KOPT-K1 (cell line): ENCODE measurements at regions not wholly inside any gene's neighbourhood (a gene's known extent, or its start where the extent isn't known, plus 50 kb on each side); places are given as distances from the start of the nearest gene placed in this dataset.
"Not testable (repeated sequence)": the region's sequence is repeated elsewhere in the genome, so short reads cannot be mapped to it uniquely, and the experiment has no call there.

ENCODE experiments used
- H3K27ac ChIP-seq: fragments of 200-600 bp; sonication (generic); 2 replicates; pipeline ENCODE4 v1.5.1; 2016; ENCODE audit warnings: antibody characterized with exemption, mild to moderate bottlenecking, low read depth, low read length; ENCODE audit not compliant: poor library complexity, severe bottlenecking
- H3K36me3 ChIP-seq: fragments of 200-600 bp; sonication (generic); 2 replicates; pipeline ENCODE4 v1.5.1; 2017; ENCODE audit warnings: antibody characterized with exemption, mild to moderate bottlenecking, low read length, moderate library complexity; ENCODE audit not compliant: insufficient read depth
- H3K9me3 ChIP-seq: fragments of 200-600 bp; sonication (generic); 2 replicates; pipeline ENCODE4 v1.5.1; 2017; ENCODE audit warnings: antibody characterized with exemption, low read length, mild to moderate bottlenecking; ENCODE audit not compliant: insufficient read depth, poor library complexity, severe bottlenecking

DNA sequence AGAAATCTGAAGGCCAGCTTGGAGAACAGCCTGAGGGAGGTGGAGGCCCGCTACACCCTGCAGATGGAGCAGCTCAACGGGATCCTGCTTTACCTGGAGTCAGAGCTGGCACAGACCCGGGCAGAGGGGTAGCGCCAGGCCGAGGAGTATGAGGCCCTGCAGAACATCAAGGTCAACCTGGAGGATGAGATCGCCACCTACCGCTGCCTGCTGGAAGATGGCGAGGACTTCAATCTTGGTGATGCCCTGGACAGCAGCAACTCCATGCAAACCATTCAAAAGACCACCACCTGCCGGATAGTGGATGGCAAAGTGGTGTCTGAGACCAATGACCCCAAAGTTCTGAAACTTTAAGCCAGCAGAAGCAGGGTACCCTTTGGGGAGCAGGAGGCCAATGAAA lies 318.4 kb downstream of the ZFHX3 start:
- H3K9me3 ChIP-seq, H3K36me3 ChIP-seq, H3K27ac ChIP-seq: not testable (repeated sequence)

DNA sequence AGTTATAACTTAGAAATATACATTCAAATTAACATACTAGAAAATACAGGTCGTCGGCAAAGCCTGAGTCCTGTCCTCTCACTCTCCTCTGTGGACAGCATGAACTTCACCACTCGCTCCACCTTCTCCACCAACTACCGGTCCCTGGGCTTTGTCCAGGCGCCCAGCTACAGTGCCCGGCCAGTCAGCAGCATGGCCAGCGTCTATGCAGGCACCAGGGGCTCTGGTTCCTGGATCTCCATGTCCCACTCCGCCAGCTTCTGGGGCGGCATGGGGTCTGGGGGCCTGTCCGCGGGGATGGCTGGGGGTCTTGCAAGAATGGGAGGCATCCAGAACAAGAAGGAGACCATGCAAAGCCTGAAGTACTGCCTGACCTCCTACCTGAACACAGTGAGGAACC lies 319.4 kb downstream of the ZFHX3 start:
- H3K27ac ChIP-seq = no peak overlapping the region
- no peaks in the 10 kb centered on the region for H3K36me3 ChIP-seq
- peaks cover 3% of the 10 kb centered on the region for H3K9me3 ChIP-seq

DNA sequence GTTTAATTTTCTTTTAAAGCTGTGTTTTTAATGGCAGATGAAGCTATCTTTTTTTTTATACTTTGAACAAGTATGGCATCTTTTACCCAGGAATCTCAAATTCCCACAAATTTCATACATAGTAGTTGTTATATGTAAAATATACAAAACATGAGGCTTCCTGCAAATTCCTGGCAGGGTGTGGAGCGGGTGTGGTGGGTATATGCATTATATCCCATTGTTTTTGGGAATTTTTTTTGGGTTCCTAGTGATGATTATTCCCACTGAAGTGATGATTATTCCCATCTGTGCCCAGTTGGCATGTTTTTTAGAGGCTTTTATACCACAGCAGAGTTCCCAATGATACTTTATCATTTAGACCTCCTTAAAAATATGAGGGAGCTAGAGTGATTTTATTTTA lies 320.4 kb downstream of the ZFHX3 start:
- no peaks in the 10 kb centered on the region for H3K36me3 ChIP-seq
- peaks cover 3% of the 10 kb centered on the region for H3K9me3 ChIP-seq
- no peak overlapping the region for H3K27ac ChIP-seq

DNA sequence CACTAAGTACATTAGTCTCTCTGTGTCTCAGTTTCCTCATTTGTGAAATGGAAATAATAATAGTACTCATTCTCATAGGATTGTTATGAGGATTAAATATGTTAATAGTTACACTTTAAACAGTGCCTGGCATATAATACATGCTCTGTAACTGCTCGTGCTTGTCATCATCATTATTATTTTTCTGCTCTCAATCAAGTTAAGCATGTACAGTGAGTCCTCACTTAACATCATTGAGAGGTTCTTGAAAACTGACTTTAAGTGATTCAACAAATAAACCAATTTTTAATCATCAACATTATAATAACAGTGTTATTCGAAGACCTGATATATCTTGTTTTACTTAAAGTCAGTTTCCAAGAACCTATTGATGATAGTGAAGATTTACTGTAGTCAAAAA lies 322.3 kb downstream of the ZFHX3 start:
- Histone ChIP-seq H3K27ac (no peak overlapping the region), H3K36me3 (no peaks in the 10 kb centered on the region)

DNA sequence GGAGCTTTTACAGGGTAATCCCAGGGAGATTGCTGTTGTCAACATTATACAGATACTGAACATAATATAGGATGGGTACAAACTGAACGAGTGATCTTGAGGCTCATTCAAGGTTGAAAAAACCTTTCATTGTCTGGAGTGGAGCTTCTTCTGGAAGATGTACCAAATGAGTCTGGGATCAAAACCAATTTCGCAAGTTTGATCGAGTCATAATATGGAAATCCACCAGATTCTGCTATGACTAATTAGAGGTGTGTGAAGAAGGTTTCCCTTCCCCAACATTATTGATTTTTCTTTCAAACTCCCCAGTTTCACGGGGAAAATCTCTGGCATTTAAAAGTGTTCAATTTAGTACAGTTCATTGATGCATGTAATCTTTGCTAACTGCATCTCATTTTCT lies 324.1 kb downstream of the ZFHX3 start:
- Histone ChIP-seq H3K36me3 (no peaks in the 10 kb centered on the region), H3K9me3 (no peaks in the 10 kb centered on the region), H3K27ac (no peak overlapping the region)

More for the DNA sequence above, 322.3 kb downstream of the ZFHX3 start:
- no peaks in the 10 kb centered on the region for H3K9me3 ChIP-seq

DNA sequence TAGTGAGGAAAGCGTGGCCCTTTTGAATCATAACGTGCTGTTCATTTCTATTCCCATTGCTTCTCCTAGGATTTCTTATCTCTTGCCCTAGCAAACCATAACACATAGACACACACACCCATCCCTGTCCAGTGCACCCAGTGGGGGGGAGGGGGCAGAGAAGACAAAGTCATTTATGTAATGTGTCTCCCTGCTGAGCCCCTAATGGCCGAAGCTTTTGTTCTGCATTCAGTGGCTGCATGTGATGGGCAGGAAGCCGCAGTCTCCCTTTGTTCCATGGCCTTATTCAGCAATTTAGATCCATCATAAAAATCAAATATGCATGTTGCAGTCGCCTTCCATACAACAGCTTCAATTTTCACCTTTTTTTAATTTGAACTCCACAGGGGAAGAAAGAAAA lies 325.4 kb downstream of the ZFHX3 start:
- Histone ChIP-seq H3K9me3 (no peaks in the 10 kb centered on the region), H3K36me3 (no peaks in the 10 kb centered on the region), H3K27ac (no peak overlapping the region)

DNA sequence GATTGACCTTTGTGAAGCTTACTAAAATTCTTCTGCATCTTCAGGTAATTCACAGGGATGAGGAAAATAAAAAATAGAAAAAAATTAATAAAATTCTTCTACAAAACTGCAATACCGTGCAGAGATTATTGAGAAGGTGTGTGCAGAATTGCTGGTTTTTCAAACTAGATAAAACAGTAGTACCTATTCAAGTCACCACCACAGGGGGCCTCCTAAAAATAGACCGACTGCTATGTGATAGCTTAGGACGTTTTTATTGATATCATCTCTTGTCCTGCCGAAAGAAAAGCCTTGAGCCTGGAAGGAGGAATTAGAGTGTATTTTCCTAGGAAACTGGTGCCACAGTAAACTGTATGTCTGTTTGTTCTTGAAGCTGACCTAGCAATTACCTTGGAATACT lies 325.9 kb downstream of the ZFHX3 start:
- H3K27ac ChIP-seq = no peak overlapping the region
- no peaks in the 10 kb centered on the region for H3K36me3 ChIP-seq
- H3K9me3 ChIP-seq = no peaks in the 10 kb centered on the region

DNA sequence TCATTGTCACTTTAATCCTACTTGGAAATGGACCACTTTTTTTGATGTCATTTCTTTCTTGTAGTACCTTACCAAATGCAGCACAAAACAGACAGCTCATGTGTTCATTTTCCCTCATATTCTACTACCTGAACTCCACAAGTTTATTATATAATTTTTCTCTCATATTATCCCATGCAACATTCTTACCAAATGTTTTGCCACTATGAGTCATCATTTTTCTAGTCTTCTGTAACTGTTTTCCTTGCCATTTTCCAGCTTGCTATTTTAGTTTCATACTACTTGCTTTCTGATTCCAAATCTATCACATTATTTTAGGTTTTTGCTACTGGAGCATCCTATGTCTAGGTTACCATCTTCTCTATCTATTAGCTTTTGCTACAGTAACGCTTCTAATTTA lies 332.7 kb downstream of the ZFHX3 start:
- Histone ChIP-seq H3K9me3 (peaks cover 31% of the 10 kb centered on the region), H3K36me3 (0 out of 2 replicates have a peak, but pooled peaks cover 6% of the 10 kb centered on the region), H3K27ac (no peak overlapping the region)

DNA sequence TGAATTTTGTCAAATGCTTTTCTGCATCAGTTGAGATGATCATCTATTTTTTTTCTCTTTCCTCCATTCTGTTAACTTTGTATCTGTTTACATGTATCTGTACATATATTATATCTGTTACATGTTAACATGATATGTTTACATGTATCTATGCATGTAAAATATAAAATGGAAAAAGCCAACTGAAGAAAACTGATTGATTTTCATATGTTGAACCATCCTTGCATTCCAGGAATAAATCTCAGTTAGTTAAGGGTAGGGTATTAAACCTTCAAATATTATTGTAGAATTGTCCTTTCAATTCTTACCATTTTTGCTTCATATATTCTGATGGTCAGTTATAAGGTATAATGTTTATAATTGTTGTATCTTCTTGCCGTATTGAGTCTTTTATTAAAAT lies 336.1 kb downstream of the ZFHX3 start:
- H3K9me3 ChIP-seq = peaks cover 40% of the 10 kb centered on the region
- H3K27ac ChIP-seq = no peak overlapping the region
- H3K36me3 ChIP-seq = 0 out of 2 replicates have a peak, but pooled peaks cover 6% of the 10 kb centered on the region

DNA sequence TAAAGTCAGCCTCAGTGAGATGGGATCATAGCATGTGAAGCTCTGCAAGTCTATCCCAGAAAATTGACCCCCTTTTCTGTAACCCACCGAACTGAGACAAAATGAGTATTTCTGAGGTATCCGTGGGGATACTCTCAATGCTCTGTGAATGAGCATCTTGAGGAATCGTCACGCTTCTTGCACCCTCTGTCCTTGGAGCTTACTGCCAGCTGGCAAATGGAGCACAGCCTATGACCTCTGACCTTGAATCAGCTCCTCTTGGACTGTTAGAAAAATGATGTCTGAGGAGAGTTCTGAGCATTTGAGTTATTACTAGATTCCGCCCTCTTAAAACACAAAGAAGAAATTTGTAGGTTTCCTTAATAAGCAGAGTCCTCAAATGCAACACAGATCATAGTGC lies 342.1 kb downstream of the ZFHX3 start:
- Histone ChIP-seq H3K27ac (no peak overlapping the region), H3K36me3 (no peaks in the 10 kb centered on the region)

DNA sequence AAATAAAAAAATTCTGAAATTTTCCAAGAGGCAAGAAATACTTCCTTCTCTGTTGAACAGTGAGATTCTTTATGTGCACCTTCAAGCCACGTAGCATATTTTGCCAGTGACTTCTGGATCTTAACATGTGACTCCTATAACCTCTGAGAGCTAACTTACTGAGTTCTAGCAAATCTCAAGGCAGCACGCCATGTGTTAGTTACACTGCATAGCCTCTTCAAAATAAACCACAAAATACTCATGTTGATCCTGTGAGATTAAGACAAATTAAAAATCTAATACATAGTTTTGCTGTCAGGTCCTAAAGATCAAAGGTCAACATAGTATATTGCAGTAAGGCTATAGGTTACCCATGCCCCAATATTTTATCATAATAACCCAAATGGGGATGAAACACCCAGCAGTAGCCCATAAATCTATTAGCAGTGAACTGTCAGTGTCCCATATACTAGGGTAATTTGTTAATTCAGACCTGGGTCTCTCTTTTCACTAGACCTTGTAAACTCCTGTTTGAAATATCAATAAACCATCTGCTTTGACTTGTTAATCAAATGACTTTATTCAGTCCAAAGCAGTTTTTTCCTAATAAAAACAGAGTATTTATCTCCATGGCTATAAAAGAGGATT lies 343.1 kb downstream of the ZFHX3 start:
- Histone ChIP-seq H3K9me3 (peaks cover 6% of the 10 kb centered on the region), H3K27ac (no peak overlapping the region), H3K36me3 (no peaks in the 10 kb centered on the region)

More for the DNA sequence above, 342.1 kb downstream of the ZFHX3 start:
- H3K9me3 ChIP-seq = peaks cover 15% of the 10 kb centered on the region

DNA sequence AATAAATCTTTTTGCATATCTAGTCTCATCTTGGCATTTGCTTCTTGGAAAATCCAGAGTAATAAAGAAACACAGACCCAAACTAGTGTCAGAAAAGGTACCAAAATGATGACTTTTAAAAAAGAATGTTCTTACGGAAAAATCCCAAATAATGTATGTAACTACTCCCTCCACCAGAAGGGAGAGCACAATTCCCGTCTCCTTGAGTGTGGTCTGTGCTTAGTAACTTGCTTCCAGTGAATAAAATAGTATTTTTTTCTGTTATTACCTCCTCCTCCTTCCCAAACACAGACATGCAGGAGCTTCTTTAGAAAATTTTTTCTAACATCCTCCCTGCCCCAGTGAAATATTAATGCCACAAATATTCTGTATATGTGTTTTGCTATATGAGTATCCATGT lies 358.1 kb downstream of the ZFHX3 start:
- no peaks in the 10 kb centered on the region for H3K36me3 ChIP-seq
- no peaks in the 10 kb centered on the region for H3K9me3 ChIP-seq
- H3K27ac ChIP-seq = no peak overlapping the region

DNA sequence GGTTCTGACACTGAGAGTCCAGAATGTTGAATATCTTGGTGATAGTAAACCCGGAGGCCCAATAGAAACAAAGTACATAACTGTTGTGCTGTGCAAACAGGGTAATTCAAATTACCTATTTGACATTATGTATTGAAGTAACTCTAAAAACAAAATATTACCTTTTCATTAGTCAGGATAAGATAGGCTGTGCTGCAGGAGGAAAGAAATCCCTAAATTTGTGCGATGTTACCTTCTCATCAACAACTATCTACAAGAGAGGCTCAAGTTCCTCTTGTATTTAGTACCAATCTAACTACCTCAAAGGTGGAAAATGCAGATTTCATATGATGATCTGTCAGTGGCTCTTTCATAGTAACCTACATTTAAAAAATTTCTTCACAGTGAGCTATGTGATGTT lies 367.2 kb downstream of the ZFHX3 start:
- H3K27ac ChIP-seq = no peak overlapping the region
- H3K36me3 ChIP-seq = no peaks in the 10 kb centered on the region
- no peaks in the 10 kb centered on the region for H3K9me3 ChIP-seq

DNA sequence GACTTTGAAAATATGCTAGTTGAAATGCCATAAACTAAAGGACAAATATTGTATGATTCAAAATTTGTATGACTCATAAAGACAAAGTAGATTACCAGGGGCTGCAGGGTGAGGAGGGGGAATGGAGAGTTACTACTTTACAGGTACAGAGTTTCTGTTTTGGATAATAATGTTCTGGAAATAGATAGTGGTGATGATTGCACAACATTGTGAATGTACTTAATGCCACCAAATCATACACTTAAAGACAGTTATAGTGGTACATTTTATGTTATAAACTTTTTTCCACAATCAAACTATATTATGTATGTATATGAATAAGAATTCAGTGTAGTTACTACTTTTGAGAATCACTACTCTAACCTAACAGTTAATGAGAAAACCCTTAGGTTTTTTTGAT lies 368.1 kb downstream of the ZFHX3 start:
- Histone ChIP-seq H3K36me3 (no peaks in the 10 kb centered on the region), H3K27ac (no peak overlapping the region), H3K9me3 (no peaks in the 10 kb centered on the region)

DNA sequence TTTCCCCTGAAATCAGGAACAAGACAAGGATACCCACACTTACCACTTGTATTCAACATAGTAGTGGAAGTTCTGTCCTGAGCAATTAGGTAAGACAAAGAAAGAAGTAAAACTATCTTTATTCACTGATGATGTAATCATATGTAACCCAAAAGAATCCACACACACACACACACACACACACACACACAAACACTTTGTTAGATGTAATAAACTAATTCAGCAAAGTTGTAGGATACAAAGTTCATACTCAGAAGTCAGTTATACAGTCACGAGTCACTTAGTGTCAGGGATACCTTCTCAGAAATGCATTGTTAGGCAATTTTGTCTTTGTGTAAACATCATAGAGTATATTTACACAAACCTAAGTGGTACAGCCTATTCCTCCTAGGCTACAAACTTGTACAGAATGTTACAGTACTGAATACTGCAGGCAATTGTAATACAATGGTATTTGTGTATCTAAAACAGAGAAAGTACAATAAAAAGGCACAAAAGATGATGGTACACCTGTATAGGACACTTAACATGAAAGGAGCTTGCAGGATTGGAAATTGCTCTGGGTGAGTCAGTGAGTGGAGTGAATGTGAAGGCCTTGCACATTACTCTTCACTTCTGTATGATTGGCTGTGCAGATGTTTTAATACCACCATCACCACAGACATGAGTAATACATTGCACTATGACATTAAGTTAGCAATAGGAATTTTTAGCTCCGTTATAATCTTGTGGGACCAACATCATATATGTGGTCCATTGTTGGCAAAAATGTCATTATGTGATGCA lies 370.1 kb downstream of the ZFHX3 start:
- Histone ChIP-seq H3K9me3 (peaks cover 8% of the 10 kb centered on the region), H3K36me3 (no peaks in the 10 kb centered on the region), H3K27ac (no peak overlapping the region)

DNA sequence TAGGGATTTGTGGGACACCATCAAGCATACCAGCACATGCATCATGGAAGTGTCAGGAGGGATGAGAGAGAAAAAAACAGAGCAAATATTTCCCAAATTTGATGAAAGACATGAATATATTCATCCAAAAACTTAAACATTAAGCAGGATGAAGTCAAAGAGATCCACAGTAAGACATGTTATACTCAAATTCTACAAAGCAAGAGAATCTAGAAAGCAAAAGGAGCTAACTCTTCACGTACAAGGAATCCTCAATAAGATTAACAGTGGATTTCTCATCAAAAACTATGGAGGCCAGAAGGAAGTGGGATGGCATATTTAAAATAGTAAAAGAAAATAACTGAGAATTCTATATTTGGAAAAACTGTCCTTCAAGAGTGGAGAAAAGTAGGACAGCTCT lies 374.8 kb downstream of the ZFHX3 start:
- H3K36me3 ChIP-seq = no peaks in the 10 kb centered on the region
- H3K27ac ChIP-seq = no peak overlapping the region
- H3K9me3 ChIP-seq = peaks cover 25% of the 10 kb centered on the region
